Caco-2 (cell line): ENCODE measurements at regions not wholly inside any gene's neighbourhood (a gene's known extent, or its start where the extent isn't known, plus 50 kb on each side); places are given as distances from the start of the nearest gene placed in this dataset.

Experiments used
- BruUV-seq: library from RNA; stranded (reverse); fragments of 400-500 nt; replicated peaks from 2 replicates; lab custom pipeline; 2021; lab: Mats Ljungman, UMichigan
- CTCF ChIA-PET: fragments of 300-600 bp; sonication (Branson Sonifier 250); formaldehyde crosslinking; loops from one replicate; lab custom pipeline; 2022; ENCODE audit warnings: antibody characterized with exemption; lab: Charles Lee
- POLR2A ChIA-PET: fragments of 300-600 bp; sonication (Branson Sonifier 250); formaldehyde crosslinking; loops from one replicate; lab custom pipeline; 2022; ENCODE audit warnings: antibody characterized with exemption; lab: Charles Lee
- DNase-seq, 2 experiments: peaks; one replicate each; pipeline versions ENCODE4 v3.0.0 to v3.0.0-alpha.2; 2020 to 2022
- H3K27me3 ChIP-seq: replicated peaks from 2 replicates; pipeline ENCODE4 v1.6.0; 2011; ENCODE audit warnings: low read length; ENCODE audit not compliant: control insufficient read depth, insufficient read depth
- H3K36me3 ChIP-seq: 2 replicates; pipeline ENCODE4 v1.5.1; 2011; ENCODE audit warnings: low read length; ENCODE audit not compliant: control insufficient read depth, insufficient read depth
- H3K4me1 ChIP-seq: fragments of 250-450 bp; sonication (Bioruptor Pico); 2 replicates; pipeline ENCODE4 v1.5.1; 2020; ENCODE audit warnings: mild to moderate bottlenecking
- H3K4me3 ChIP-seq: 2 replicates; pipeline ENCODE4 v1.5.1; 2011; ENCODE audit warnings: low read depth, mild to moderate bottlenecking, control low read depth, low read length
- H3K9me3 ChIP-seq: fragments of 250-450 bp; sonication (Bioruptor Pico); 2 replicates; pipeline ENCODE4 v1.5.1; 2020; ENCODE audit warnings: mild to moderate bottlenecking, moderate library complexity
- H3K27ac Mint-ChIP-seq: one replicate; pipeline ENCODE4 v1.8.0; 2022; ENCODE audit warnings: mixed read lengths; ENCODE audit not compliant: unreplicated experiment
- H3K27me3 Mint-ChIP-seq: one replicate; pipeline ENCODE4 v1.8.0; 2022; ENCODE audit warnings: mixed read lengths; ENCODE audit not compliant: insufficient read depth, unreplicated experiment
- H3K36me3 Mint-ChIP-seq: one replicate; pipeline ENCODE4 v1.8.0; 2022; ENCODE audit warnings: mild to moderate bottlenecking, mixed read lengths; ENCODE audit not compliant: insufficient read depth, unreplicated experiment
- H3K4me1 Mint-ChIP-seq: one replicate; pipeline ENCODE4 v1.8.0; 2022; ENCODE audit warnings: low read depth, mixed read lengths; ENCODE audit not compliant: unreplicated experiment
- H3K4me3 Mint-ChIP-seq: one replicate; pipeline ENCODE4 v1.8.0; 2022; ENCODE audit warnings: mild to moderate bottlenecking, moderate library complexity, mixed read lengths; ENCODE audit not compliant: unreplicated experiment
- H3K9me3 Mint-ChIP-seq: one replicate; pipeline ENCODE4 v1.8.0; 2022; ENCODE audit warnings: mixed read lengths; ENCODE audit not compliant: unreplicated experiment
- CTCF ChIP-seq, 2 experiments: fragments of 200-600 bp in 1 of 2; IDR thresholded peaks; 1 replicate in 1 of 2; 2 replicates in 1 of 2; pipeline versions ENCODE4 v1.5.1 to v1.8.0; 2011 to 2022; ENCODE audit warnings: antibody characterized with exemption in 1 of 2, control low read depth in 1 of 2, inconsistent platforms in 1 of 2, low read depth in 1 of 2, low read length in 1 of 2, mild to moderate bottlenecking in 1 of 2, moderate library complexity in 1 of 2; ENCODE audit not compliant: insufficient read depth in 1 of 2, severe bottlenecking in 1 of 2, unreplicated experiment in 1 of 2
- intact Hi-C: fragments of 100-400 bp; cut with micrococcal nuclease; formaldehyde crosslinking; loops from one replicate; pipeline ENCODE4 v1.10.0; 2022; ENCODE audit not compliant: unreplicated experiment

GRCh38 chr4:175998782-175999181 lies 66.9 kb upstream of the WDR17 start:
- H3K4me3 Mint-ChIP-seq: no peak overlapping the region
- POLR2A ChIA-PET: interaction anchor here (0.7 kb wide), 1 partner anchor 12 kb away, joined by 3 read pairs; no protein-coding TSS in a partner anchor
- DNase-seq: peak in 1 of 2 experiments; percentile 5

GRCh38 chr4:175999944-176000343 lies 65.7 kb upstream of the WDR17 start:
- CTCF ChIA-PET: no interaction called here
- Histone ChIP-seq H3K4me3 (no peak overlapping the region), H3K4me1 (no peaks in the 10 kb centered on the region), H3K27me3 (no peaks in the 10 kb centered on the region), H3K9me3 (no peaks in the 10 kb centered on the region), H3K36me3 (no peaks in the 10 kb centered on the region)
- no peak for TF ChIP-seq CTCF (IDR thresholded peaks at IDR 0.05; ENCODE audit: insufficient read depth in 1 of 2, low read depth in 1 of 2, low read length in 1 of 2, severe bottlenecking in 1 of 2, unreplicated experiment in 1 of 2)
- POLR2A ChIA-PET: no interaction called here
- no peak overlapping the region for H3K27ac Mint-ChIP-seq
- no peaks in the 10 kb centered on the region for H3K36me3 Mint-ChIP-seq
- intact Hi-C loops: no loop called here
- H3K4me3 Mint-ChIP-seq: no peak overlapping the region
- H3K9me3 Mint-ChIP-seq: no peaks in the 10 kb centered on the region
- BruUV-seq: no TSS peak
- DNase-seq: no peak
- no peaks in the 10 kb centered on the region for H3K4me1 Mint-ChIP-seq
- H3K27me3 Mint-ChIP-seq: peaks cover 5% of the 10 kb centered on the region

More at GRCh38 chr4:175998782-175999181, 66.9 kb upstream of the WDR17 start:
- Histone ChIP-seq H3K9me3 (no peaks in the 10 kb centered on the region), H3K36me3 (no peaks in the 10 kb centered on the region), H3K27me3 (no peaks in the 10 kb centered on the region), H3K4me3 (no peak overlapping the region), H3K4me1 (no peaks in the 10 kb centered on the region)
- Mint-ChIP-seq H3K4me1 (no peaks in the 10 kb centered on the region), H3K36me3 (no peaks in the 10 kb centered on the region), H3K9me3 (no peaks in the 10 kb centered on the region), H3K27me3 (peaks cover 7% of the 10 kb centered on the region), H3K27ac (no peak overlapping the region)
- BruUV-seq: no TSS peak
- CTCF ChIA-PET: no interaction called here
- intact Hi-C loops: no loop called here
- TF ChIP-seq CTCF (IDR thresholded peaks at IDR 0.05; ENCODE audit: insufficient read depth in 1 of 2, low read depth in 1 of 2, low read length in 1 of 2, severe bottlenecking in 1 of 2, unreplicated experiment in 1 of 2): no peak

- CTCF ChIA-PET: no interaction called here
Measured at GRCh38 chr4:176001151-176002006, 64.3 kb upstream of the WDR17 start.

More at GRCh38 chr4:176001151-176002006, 64.3 kb upstream of the WDR17 start:
- POLR2A ChIA-PET: no interaction called here
- Histone ChIP-seq H3K36me3 (no peaks in the 10 kb centered on the region), H3K27me3 (no peaks in the 10 kb centered on the region), H3K4me3 (no peak overlapping the region), H3K9me3 (no peaks in the 10 kb centered on the region), H3K4me1 (no peaks in the 10 kb centered on the region)
- H3K27ac Mint-ChIP-seq: no peak overlapping the region
- no peak for TF ChIP-seq CTCF (IDR thresholded peaks at IDR 0.05; ENCODE audit: insufficient read depth in 1 of 2, low read depth in 1 of 2, low read length in 1 of 2, severe bottlenecking in 1 of 2, unreplicated experiment in 1 of 2)
- no peaks in the 10 kb centered on the region for H3K4me1 Mint-ChIP-seq
- H3K9me3 Mint-ChIP-seq: no peaks in the 10 kb centered on the region
- no TSS peak for BruUV-seq
- no peak for DNase-seq
- intact Hi-C loops: no loop called here
- H3K36me3 Mint-ChIP-seq: no peaks in the 10 kb centered on the region
- no peak overlapping the region for H3K4me3 Mint-ChIP-seq
- H3K27me3 Mint-ChIP-seq: peaks cover 5% of the 10 kb centered on the region
